ENCODE measurements at regions not wholly inside any gene's neighbourhood (a gene's known extent, or its start where the extent isn't known, plus 50 kb on each side); places are given as distances from the start of the nearest gene placed in this dataset.

- ATAC-seq, result no peak
- TF ChIP-seq ZNF565 (CRISPR knock-in tag; conservative IDR thresholded peaks at IDR 0.05; ENCODE audit: low read depth) (no peak), ZNF8 (CRISPR knock-in tag; IDR thresholded peaks at IDR 0.05) (no peak), CSDC2 (CRISPR knock-in tag; IDR thresholded peaks at IDR 0.05) (no peak), RARB (CRISPR knock-in tag; IDR thresholded peaks at IDR 0.05) (no peak), OSR1 (CRISPR knock-in tag; IDR thresholded peaks at IDR 0.05) (no peak), SNAI2 (CRISPR knock-in tag; IDR thresholded peaks at IDR 0.05) (no peak), POU6F1 (CRISPR knock-in tag; IDR thresholded peaks at IDR 0.05; ENCODE audit: borderline replicate concordance, low read depth) (no peak), PATZ1 (CRISPR knock-in tag; IDR thresholded peaks at IDR 0.05; ENCODE audit: borderline replicate concordance) (no peak), CREB5 (CRISPR knock-in tag; IDR thresholded peaks at IDR 0.05; ENCODE audit: low read depth) (no peak), ISL1 (CRISPR knock-in tag; IDR thresholded peaks at IDR 0.05) (no peak), ARNTL (CRISPR knock-in tag; IDR thresholded peaks at IDR 0.05; ENCODE audit: borderline replicate concordance, low read depth) (no peak)
Measured at GRCh38 chr7:13148548-13148947, 461.1 kb downstream of the ARL4A start.

GRCh38 chr7:13151978-13152377 lies 464.5 kb downstream of the ARL4A start:
- ATAC-seq, result no peak
- TF ChIP-seq OSR1 (CRISPR knock-in tag; IDR thresholded peaks at IDR 0.05), result no peak
- no peak for TF ChIP-seq GLIS3 (CRISPR knock-in tag; IDR thresholded peaks at IDR 0.05)
- no peak for TF ChIP-seq TSHZ2 (CRISPR knock-in tag; IDR thresholded peaks at IDR 0.05)
- no peak for TF ChIP-seq PATZ1 (CRISPR knock-in tag; IDR thresholded peaks at IDR 0.05; ENCODE audit: borderline replicate concordance)
- no peak for TF ChIP-seq ZFP30 (CRISPR knock-in tag; IDR thresholded peaks at IDR 0.05)
- no peak for TF ChIP-seq CSRNP3 (CRISPR knock-in tag; IDR thresholded peaks at IDR 0.05)
- no peak for TF ChIP-seq ZNF8 (CRISPR knock-in tag; IDR thresholded peaks at IDR 0.05)
- no peak for TF ChIP-seq TCF4 (CRISPR knock-in tag; IDR thresholded peaks at IDR 0.05; ENCODE audit: borderline replicate concordance)
- TF ChIP-seq RARB (CRISPR knock-in tag; IDR thresholded peaks at IDR 0.05), result no peak
- no peak for TF ChIP-seq ARNTL (CRISPR knock-in tag; IDR thresholded peaks at IDR 0.05; ENCODE audit: borderline replicate concordance, low read depth)
- no peak for TF ChIP-seq ZFP3 (CRISPR knock-in tag; IDR thresholded peaks at IDR 0.05)

GRCh38 chr7:13152755-13153154 lies 465.3 kb downstream of the ARL4A start:
- no peak for ATAC-seq

More at GRCh38 chr7:13152755-13153154, 465.3 kb downstream of the ARL4A start:
- TF ChIP-seq ZNF8 (CRISPR knock-in tag; IDR thresholded peaks at IDR 0.05), result no peak
- TF ChIP-seq OSR1 (CRISPR knock-in tag; IDR thresholded peaks at IDR 0.05), result no peak
- TF ChIP-seq BACH2 (CRISPR knock-in tag; IDR thresholded peaks at IDR 0.05; ENCODE audit: borderline replicate concordance), result no peak

Measured in SK-N-SH treated with all-trans-retinoic acid at 6 μM for 48 hours (cell line).